Activated naive CD8-positive, alpha-beta T cell treated with anti-CD3 and anti-CD28 coated beads, Interleukin-2, amount 50 U/mL, for 24 hours (primary cell): ENCODE measurements at regions not wholly inside any gene's neighbourhood (a gene's known extent, or its start where the extent isn't known, plus 50 kb on each side); places are given as distances from the start of the nearest gene placed in this dataset.

ENCODE experiments used
- ATAC-seq: fragments of 150-1000 bp; cut with Tn5 transposase; one replicate; pipeline ENCODE4 v1.10.0; 2021
- DNase-seq: peaks from one replicate; pipeline ENCODE4 v3.0.0; 2021
- H3K27ac Mint-ChIP-seq: one replicate; pipeline ENCODE4 v1.8.0; 2021; ENCODE audit warnings: mild to moderate bottlenecking, mixed read lengths
- H3K27me3 Mint-ChIP-seq: one replicate; pipeline ENCODE4 v1.8.0; 2021; ENCODE audit warnings: mixed read lengths
- H3K36me3 Mint-ChIP-seq: one replicate; pipeline ENCODE4 v1.8.0; 2021; ENCODE audit warnings: low read depth, mixed read lengths
- H3K4me1 Mint-ChIP-seq: one replicate; pipeline ENCODE4 v1.8.0; 2021; ENCODE audit warnings: mixed read lengths
- H3K4me3 Mint-ChIP-seq: one replicate; pipeline ENCODE4 v1.8.0; 2021; ENCODE audit warnings: mild to moderate bottlenecking, moderate library complexity, mixed read lengths
- H3K9me3 Mint-ChIP-seq: one replicate; pipeline ENCODE4 v1.8.0; 2021; ENCODE audit warnings: mixed read lengths

DNA sequence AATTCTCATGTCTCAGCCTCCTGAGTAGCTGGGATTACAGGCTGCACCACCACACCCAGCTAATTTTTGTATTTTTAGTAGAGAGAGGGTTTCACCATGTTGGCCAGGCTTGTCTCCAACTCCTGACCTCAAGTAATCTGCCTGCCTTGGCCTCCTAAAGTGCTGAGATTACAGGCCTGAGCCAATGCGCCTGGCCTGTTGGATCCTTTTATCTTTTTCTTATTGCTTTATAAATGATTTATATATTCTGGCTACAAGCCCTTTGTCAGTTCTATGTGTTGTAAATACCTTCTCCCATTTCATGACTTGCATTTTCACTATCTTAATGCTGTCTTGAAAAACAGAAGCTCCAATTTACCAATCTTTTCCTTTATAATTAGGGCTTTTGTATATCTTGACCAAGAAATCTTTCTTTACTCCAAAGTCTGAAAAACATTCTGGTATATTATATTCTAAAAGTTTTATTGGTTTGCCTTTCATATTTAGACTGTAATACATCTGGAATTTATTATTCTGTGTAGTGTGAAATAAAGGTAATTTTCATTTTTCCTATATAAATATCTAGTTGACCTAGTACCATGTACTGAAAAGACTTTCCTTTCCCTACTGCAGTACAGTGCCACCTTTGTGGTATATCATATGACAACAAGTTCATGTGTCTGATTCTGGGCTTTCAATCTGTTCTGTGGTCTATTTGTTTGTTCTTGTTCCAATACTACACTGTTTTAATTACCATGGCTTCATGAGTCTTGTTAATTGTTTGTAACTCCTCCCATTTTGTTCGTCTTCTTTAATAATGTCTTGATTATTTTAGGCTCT lies 52.9 kb upstream of the RNU6-1 start:
- ATAC-seq (no peak), DNase-seq (no peak)
- Mint-ChIP-seq H3K27ac (no peak overlapping the region), H3K36me3 (no peaks in the 10 kb centered on the region), H3K27me3 (peaks cover 9% of the 10 kb centered on the region), H3K4me3 (no peak overlapping the region), H3K4me1 (peaks cover 5% of the 10 kb centered on the region), H3K9me3 (peaks cover 11% of the 10 kb centered on the region)

GRCh38 chr15:67895237-67895636 lies 55.4 kb upstream of the RNU6-1 start:
- Mint-ChIP-seq H3K4me3 (no peak overlapping the region), H3K27me3 (peaks cover 5% of the 10 kb centered on the region), H3K36me3 (no peaks in the 10 kb centered on the region), H3K4me1 (no peaks in the 10 kb centered on the region), H3K27ac (no peak overlapping the region), H3K9me3 (peaks cover under 1% of the 10 kb centered on the region)
- DNase-seq, result no peak
- ATAC-seq, result no peak

- Mint-ChIP-seq H3K9me3 (no peaks in the 10 kb centered on the region), H3K27me3 (no peaks in the 10 kb centered on the region), H3K4me1 (no peaks in the 10 kb centered on the region), H3K27ac (no peak overlapping the region), H3K4me3 (no peak overlapping the region), H3K36me3 (no peaks in the 10 kb centered on the region)
- DNase-seq, result no peak
- no peak for ATAC-seq
These were observed 57.9 kb upstream of the RNU6-1 start for GRCh38 chr15:67897646-67898339.

- Mint-ChIP-seq H3K9me3 (no peaks in the 10 kb centered on the region), H3K36me3 (no peaks in the 10 kb centered on the region), H3K27me3 (peaks cover 3% of the 10 kb centered on the region), H3K4me3 (no peak overlapping the region), H3K27ac (no peak overlapping the region), H3K4me1 (no peaks in the 10 kb centered on the region)
- ATAC-seq, result no peak
- DNase-seq, result no peak
These were observed 59.9 kb upstream of the RNU6-1 start for GRCh38 chr15:67899596-67900283.

- Mint-ChIP-seq H3K36me3 (no peaks in the 10 kb centered on the region), H3K9me3 (no peaks in the 10 kb centered on the region), H3K4me3 (no peak overlapping the region), H3K27ac (no peak overlapping the region), H3K4me1 (no peaks in the 10 kb centered on the region), H3K27me3 (peaks cover 3% of the 10 kb centered on the region)
- no peak for DNase-seq
- no peak for ATAC-seq
These were observed 60.8 kb upstream of the RNU6-1 start for GRCh38 chr15:67900621-67901147.

DNA sequence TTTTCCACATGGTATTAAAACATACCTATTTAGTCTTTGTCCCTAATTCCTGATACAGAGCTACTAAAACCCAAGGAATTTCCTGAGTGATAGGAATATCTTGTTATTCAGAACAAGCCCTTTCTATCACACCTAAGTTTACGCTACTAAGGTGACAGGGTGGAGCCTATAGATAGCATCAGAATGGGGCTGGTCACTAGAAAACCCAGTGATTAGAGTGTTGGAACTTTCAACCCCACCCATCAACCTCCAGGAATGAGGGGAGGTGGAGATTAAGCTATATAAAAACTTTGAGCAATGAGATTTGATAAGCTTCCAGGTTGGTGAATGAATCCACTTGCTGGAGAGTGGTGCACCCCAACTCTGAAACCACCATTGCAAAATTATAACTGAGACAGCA lies 62.1 kb upstream of the RNU6-1 start:
- H3K27ac Mint-ChIP-seq, result no peak overlapping the region
- H3K4me1 Mint-ChIP-seq, result no peaks in the 10 kb centered on the region
- no peaks in the 10 kb centered on the region for H3K36me3 Mint-ChIP-seq
- DNase-seq (no peak), ATAC-seq (no peak)
- H3K4me3 Mint-ChIP-seq, result no peak overlapping the region
- H3K9me3 Mint-ChIP-seq, result no peaks in the 10 kb centered on the region
- H3K27me3 Mint-ChIP-seq, result peaks cover 3% of the 10 kb centered on the region

GRCh38 chr15:67902579-67903009 lies 62.7 kb upstream of the RNU6-1 start:
- H3K4me3 Mint-ChIP-seq, result no peak overlapping the region
- no peaks in the 10 kb centered on the region for H3K4me1 Mint-ChIP-seq
- DNase-seq (no peak), ATAC-seq (no peak)
- no peaks in the 10 kb centered on the region for H3K36me3 Mint-ChIP-seq
- H3K9me3 Mint-ChIP-seq, result no peaks in the 10 kb centered on the region
- H3K27me3 Mint-ChIP-seq, result peaks cover 3% of the 10 kb centered on the region
- no peak overlapping the region for H3K27ac Mint-ChIP-seq

- Mint-ChIP-seq H3K4me1 (no peaks in the 10 kb centered on the region), H3K9me3 (peaks cover under 1% of the 10 kb centered on the region), H3K27me3 (peaks cover 3% of the 10 kb centered on the region), H3K27ac (no peak overlapping the region), H3K36me3 (no peaks in the 10 kb centered on the region), H3K4me3 (no peak overlapping the region)
- no peak for ATAC-seq
- DNase-seq, result no peak
These were observed 63.9 kb upstream of the RNU6-1 start for GRCh38 chr15:67903708-67904107.

- no peak for ATAC-seq
- Mint-ChIP-seq H3K36me3 (no peaks in the 10 kb centered on the region), H3K27me3 (peaks cover 3% of the 10 kb centered on the region), H3K4me1 (no peaks in the 10 kb centered on the region), H3K27ac (no peak overlapping the region), H3K9me3 (peaks cover 12% of the 10 kb centered on the region), H3K4me3 (no peak overlapping the region)
- DNase-seq, result no peak
These were observed 65.8 kb upstream of the RNU6-1 start for GRCh38 chr15:67905628-67906027.

GRCh38 chr15:67906382-67906781 lies 66.5 kb upstream of the RNU6-1 start:
- Mint-ChIP-seq H3K27ac (no peak overlapping the region), H3K4me3 (no peak overlapping the region)
- DNase-seq, result no peak

GRCh38 chr15:67907184-67907723 lies 67.4 kb upstream of the RNU6-1 start:
- DNase-seq (no peak), ATAC-seq (no peak)
- peaks cover 3% of the 10 kb centered on the region for H3K27me3 Mint-ChIP-seq
- no peaks in the 10 kb centered on the region for H3K4me1 Mint-ChIP-seq
- H3K9me3 Mint-ChIP-seq, result peaks cover 17% of the 10 kb centered on the region
- no peaks in the 10 kb centered on the region for H3K36me3 Mint-ChIP-seq
- H3K27ac Mint-ChIP-seq, result no peak overlapping the region
- H3K4me3 Mint-ChIP-seq, result no peak overlapping the region

More at GRCh38 chr15:67906382-67906781, 66.5 kb upstream of the RNU6-1 start:
- Mint-ChIP-seq H3K27me3 (peaks cover 3% of the 10 kb centered on the region), H3K4me1 (no peaks in the 10 kb centered on the region), H3K9me3 (peaks cover 17% of the 10 kb centered on the region), H3K36me3 (no peaks in the 10 kb centered on the region)
- ATAC-seq, result no peak

GRCh38 chr15:67908756-67909155 lies 68.9 kb upstream of the RNU6-1 start:
- Mint-ChIP-seq H3K4me1 (no peaks in the 10 kb centered on the region), H3K9me3 (peaks cover 17% of the 10 kb centered on the region), H3K4me3 (no peak overlapping the region), H3K27ac (no peak overlapping the region), H3K27me3 (peaks cover 3% of the 10 kb centered on the region), H3K36me3 (no peaks in the 10 kb centered on the region)
- DNase-seq (no peak), ATAC-seq (no peak)

DNA sequence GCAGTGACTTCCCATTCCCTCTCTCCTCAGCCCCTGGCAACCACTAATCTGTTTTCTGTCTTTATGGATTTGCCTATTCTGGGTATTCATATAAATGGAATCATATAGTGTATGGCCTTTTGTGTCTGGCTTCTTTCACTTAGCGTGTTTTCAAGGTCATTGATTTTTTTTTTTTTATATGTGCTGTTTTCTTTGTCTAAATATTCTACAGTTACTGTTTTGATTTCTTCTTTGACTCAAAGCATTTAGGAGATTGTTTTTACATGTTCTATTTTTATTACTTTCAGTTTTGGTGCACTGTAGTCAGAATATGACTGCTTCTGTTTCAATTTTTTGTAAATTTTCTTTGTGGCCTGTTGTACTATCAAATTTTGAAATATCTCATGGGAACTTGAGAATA lies 71.9 kb upstream of the RNU6-1 start:
- H3K4me3 Mint-ChIP-seq, result no peak overlapping the region
- H3K27ac Mint-ChIP-seq, result no peak overlapping the region
- H3K4me1 Mint-ChIP-seq, result no peaks in the 10 kb centered on the region
- H3K27me3 Mint-ChIP-seq, result no peaks in the 10 kb centered on the region
- no peak for DNase-seq
- no peaks in the 10 kb centered on the region for H3K36me3 Mint-ChIP-seq
- no peak for ATAC-seq
- H3K9me3 Mint-ChIP-seq, result peaks cover 17% of the 10 kb centered on the region

- Mint-ChIP-seq H3K27ac (no peak overlapping the region), H3K36me3 (peaks cover 3% of the 10 kb centered on the region), H3K4me1 (no peaks in the 10 kb centered on the region), H3K9me3 (peaks cover 19% of the 10 kb centered on the region), H3K27me3 (no peaks in the 10 kb centered on the region), H3K4me3 (no peak overlapping the region)
- no peak for DNase-seq
- ATAC-seq, result no peak
These were observed 74.2 kb upstream of the RNU6-1 start for GRCh38 chr15:67914028-67914427.
